Lower leg skin (tissue), 4 donors: ENCODE measurements at regions not wholly inside any gene's neighbourhood (a gene's known extent, or its start where the extent isn't known, plus 50 kb on each side); places are given as distances from the start of the nearest gene placed in this dataset.
"Not testable (repeated sequence)": the region's sequence is repeated elsewhere in the genome, so short reads cannot be mapped to it uniquely, and the experiment has no call there.

Experiments
- DNase-seq, 2 donors: peaks; one replicate each; pipeline ENCODE4 v3.0.0-alpha.2; 2019; ENCODE audit warnings: low spot score in 2 of 2
- H3K4me3 ChIP-seq: fragments of 200-600 bp; sonication (generic); 2 replicates; pipeline ENCODE4 v1.5.1; 2017; ENCODE audit warnings: mild to moderate bottlenecking, low read depth; ENCODE audit not compliant: poor library complexity, severe bottlenecking
- POLR2A ChIP-seq, 2 donors: fragments of 450-650 bp; IDR thresholded peaks; one replicate each; pipeline ENCODE4 v1.6.1; 2016 to 2017; ENCODE audit warnings: antibody characterized with exemption in 2 of 2, mild to moderate bottlenecking in 1 of 2, moderate library complexity in 1 of 2
- WGBS, 2 donors: methylation state at CpG; one replicate each; pipeline ENCODE4 v1.1.5; 2018; 5-methylcytosine and 5-hydroxymethylcytosine counted together
- intact Hi-C: fragments of 100-400 bp; cut with DNase I; formaldehyde crosslinking; loops from one replicate; pipeline ENCODE4 v1.15.0; 2023; ENCODE audit warnings: low total_unique reads
- TF ChIP-seq, protein P1 (sequence below), 3 donors: fragments of 450-650 bp; IDR thresholded peaks; one replicate each; pipeline ENCODE4 v1.5.1; 2016; ENCODE audit warnings: antibody characterized with exemption in 3 of 3, mild to moderate bottlenecking in 3 of 3, moderate library complexity in 2 of 3

DNA sequence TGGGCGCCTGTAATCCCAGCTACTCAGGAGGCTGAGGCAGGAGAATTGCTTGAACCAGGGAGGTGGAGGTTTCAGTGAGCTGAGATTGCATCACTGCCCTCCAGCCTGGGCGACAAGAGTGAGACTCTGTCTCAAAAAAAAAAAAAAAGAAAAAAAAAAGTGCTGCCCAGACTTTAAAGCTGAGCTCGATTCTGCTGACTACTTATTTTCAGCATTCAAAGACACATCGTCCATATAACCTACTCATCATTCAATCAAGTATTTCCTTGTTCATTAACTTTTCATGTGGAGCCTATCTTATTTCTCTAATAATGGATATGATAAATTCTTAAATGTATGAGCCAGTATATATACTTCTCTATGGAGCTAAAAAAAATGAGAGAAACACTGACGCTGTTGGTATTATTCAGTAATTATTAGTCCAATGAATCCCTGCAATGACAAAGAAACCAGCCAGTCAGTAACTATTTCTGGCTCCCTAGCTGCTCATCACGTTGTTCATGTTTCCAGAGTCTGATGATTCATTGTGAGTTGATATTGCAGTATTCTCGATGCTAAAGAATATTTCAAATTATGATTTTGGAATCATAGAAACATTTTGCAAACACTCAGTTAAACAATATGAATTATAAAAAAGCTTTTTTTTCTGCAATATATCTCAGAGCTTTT lies 111.9 kb downstream of the RAP2B start:
- TF ChIP-seq, protein P1, sequence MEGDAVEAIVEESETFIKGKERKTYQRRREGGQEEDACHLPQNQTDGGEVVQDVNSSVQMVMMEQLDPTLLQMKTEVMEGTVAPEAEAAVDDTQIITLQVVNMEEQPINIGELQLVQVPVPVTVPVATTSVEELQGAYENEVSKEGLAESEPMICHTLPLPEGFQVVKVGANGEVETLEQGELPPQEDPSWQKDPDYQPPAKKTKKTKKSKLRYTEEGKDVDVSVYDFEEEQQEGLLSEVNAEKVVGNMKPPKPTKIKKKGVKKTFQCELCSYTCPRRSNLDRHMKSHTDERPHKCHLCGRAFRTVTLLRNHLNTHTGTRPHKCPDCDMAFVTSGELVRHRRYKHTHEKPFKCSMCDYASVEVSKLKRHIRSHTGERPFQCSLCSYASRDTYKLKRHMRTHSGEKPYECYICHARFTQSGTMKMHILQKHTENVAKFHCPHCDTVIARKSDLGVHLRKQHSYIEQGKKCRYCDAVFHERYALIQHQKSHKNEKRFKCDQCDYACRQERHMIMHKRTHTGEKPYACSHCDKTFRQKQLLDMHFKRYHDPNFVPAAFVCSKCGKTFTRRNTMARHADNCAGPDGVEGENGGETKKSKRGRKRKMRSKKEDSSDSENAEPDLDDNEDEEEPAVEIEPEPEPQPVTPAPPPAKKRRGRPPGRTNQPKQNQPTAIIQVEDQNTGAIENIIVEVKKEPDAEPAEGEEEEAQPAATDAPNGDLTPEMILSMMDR (IDR thresholded peaks at IDR 0.05), result no peak
- TF ChIP-seq POLR2A (IDR thresholded peaks at IDR 0.05), result no peak
- no peak overlapping the region for H3K4me3 ChIP-seq
- intact Hi-C loops, result no loop called here
- WGBS, 2 donors, result 43 to 54% methylated on average over 7 of the region's 7 CpGs
- no peak for DNase-seq

DNA sequence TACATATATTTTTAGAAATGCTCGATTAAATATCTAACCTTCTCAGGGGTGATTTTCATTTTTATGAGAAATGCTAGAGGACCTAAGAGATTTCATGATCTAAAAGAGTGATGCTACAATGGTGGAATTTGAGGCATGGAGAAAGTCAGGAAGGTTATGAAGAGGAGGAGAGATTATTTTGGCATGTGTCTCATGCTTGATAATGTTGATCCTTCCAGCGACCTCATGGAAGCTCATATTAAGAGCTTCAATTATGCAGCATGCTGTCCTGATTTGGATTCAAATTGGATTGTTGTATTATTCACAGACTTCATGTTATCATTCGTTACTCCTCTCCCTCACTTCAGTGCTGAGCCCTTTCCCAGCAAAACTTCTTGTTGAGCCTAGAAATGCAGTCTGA lies 112.5 kb downstream of the RAP2B start:
- intact Hi-C loops, result no loop called here
- no peak for DNase-seq
- no peak for TF ChIP-seq POLR2A (IDR thresholded peaks at IDR 0.05)
- TF ChIP-seq, protein P1 (IDR thresholded peaks at IDR 0.05), result no peak
- H3K4me3 ChIP-seq, result no peak overlapping the region
- WGBS, 2 donors, result 73 to 79% methylated on average over 3 of the region's 3 CpGs

DNA sequence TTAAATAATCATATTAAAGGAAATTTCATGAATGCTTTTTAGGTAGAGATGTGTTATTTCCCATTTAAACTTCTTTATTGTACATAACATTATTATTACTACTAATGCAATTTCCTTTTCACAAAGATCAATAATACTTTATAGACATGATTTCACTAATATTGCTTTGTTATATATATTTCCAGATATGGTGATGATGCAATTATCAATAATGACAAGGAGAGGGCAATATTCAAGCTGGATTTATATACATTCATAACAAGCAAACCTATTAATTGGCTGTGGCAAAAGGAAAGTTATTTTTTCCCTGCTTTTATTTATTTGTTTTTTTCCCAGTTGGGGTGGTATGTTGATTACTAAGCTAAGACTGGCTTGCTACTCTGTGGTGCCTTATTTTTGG lies 113.5 kb downstream of the RAP2B start:
- TF ChIP-seq POLR2A (IDR thresholded peaks at IDR 0.05), result no peak
- TF ChIP-seq, protein P1 (IDR thresholded peaks at IDR 0.05), result no peak
- DNase-seq, result no peak
- H3K4me3 ChIP-seq, result no peak overlapping the region
- intact Hi-C loops, result no loop called here

DNA sequence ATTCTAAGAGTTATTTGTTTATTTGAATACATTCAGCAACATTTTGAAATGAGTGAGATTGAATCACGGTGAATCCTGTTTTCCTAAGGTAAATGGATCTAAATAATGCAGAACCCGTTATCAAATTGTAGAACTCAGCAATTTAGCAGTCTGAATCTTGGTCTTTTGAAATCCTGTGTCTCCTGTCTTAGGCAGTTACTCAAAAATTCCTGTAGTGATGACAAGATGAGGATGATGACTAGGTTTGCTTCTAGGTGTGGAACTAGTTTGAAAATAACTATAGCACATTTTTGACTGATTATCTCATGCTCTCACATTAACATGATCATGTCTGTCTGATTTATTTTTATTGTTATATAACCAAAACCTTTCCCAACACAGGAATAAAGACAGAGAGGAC lies 115.0 kb downstream of the RAP2B start:
- no peak for DNase-seq
- intact Hi-C loops, result no loop called here
- WGBS, 2 donors, result 59 to 63% methylated on average over 2 of the region's 2 CpGs
- no peak for TF ChIP-seq POLR2A (IDR thresholded peaks at IDR 0.05)
- TF ChIP-seq, protein P1 (IDR thresholded peaks at IDR 0.05), result no peak
- no peak overlapping the region for H3K4me3 ChIP-seq

DNA sequence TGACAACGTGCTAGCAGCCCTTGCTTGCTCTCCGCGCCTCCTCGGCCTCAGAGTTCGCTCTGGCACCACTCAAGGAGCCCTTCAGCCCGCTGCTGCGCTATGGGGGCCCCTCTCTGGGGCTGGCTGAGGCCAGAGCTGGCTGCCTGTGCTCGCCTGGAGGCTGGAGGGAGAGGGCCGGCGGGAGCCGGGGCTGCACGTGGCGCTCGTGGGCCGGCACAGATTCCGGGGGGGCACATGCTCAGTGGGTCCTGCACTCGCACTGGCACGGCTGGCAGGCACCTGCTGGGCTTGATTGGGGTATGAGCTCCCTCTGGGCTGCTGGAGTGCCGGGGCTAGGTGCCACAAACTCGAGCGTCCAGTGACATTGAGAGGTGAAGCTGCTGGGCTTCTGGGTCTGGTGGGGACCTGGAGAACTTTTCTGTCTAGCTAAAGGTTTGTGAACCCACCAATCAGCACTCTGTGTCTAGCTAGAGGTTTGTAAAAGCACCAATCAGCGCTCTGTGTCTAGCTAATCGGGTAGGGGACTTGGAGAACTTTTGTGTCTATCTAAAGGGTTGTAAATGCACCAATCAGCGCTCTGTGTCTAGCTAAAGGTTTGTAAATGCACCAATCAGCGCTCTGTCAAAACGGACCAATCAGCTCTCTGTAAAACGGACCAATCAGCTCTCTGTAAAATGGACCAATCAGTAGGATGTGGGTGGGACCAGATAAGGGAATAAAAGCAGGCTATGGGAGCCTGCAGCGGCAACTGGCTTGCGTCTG lies 119.4 kb downstream of the RAP2B start:
- intact Hi-C loops, DNase-seq: not testable (repeated sequence)

DNA sequence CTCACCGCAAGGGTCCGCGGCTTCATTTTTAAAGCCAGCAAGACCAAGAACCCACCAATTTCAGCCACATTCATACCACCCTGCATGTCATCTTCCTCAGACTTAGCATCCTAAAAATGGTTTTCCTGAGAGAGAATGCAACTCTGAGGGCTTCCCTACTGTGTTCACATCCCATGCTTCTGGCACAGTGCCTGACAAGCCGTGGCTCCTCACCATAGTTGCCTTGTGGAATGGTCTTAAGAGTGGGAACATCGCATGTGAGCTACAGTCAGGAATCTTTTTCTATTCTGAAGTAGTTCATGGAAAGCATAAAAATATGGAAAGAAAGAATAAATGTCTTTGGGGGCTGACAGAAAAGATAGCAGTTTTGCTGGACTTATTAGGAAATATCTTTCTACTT lies 120.3 kb downstream of the RAP2B start:
- no peak overlapping the region for H3K4me3 ChIP-seq
- no peak for DNase-seq
- WGBS, 2 donors, result 92% methylated on average over 5 of the region's 5 CpGs
- intact Hi-C loops, result no loop called here
- TF ChIP-seq, protein P1 (IDR thresholded peaks at IDR 0.05), result no peak
- no peak for TF ChIP-seq POLR2A (IDR thresholded peaks at IDR 0.05)

More for the DNA sequence above, 119.4 kb downstream of the RAP2B start:
- not testable (repeated sequence) for H3K4me3 ChIP-seq
- WGBS, 2 donors, result 92 to 96% methylated on average over 22 of the region's 29 CpGs
